ENCODE measurements at regions not wholly inside any gene's neighbourhood (a gene's known extent, or its start where the extent isn't known, plus 50 kb on each side); places are given as distances from the start of the nearest gene placed in this dataset.

- intact Hi-C loops (cut with DNase I): no loop called here
- DNase-seq (ENCODE audit: missing footprints) (no peak), ATAC-seq (no peak)
Measured at GRCh38 chr16:86392436-86393152, 117.7 kb upstream of the FOXF1 start.

DNA sequence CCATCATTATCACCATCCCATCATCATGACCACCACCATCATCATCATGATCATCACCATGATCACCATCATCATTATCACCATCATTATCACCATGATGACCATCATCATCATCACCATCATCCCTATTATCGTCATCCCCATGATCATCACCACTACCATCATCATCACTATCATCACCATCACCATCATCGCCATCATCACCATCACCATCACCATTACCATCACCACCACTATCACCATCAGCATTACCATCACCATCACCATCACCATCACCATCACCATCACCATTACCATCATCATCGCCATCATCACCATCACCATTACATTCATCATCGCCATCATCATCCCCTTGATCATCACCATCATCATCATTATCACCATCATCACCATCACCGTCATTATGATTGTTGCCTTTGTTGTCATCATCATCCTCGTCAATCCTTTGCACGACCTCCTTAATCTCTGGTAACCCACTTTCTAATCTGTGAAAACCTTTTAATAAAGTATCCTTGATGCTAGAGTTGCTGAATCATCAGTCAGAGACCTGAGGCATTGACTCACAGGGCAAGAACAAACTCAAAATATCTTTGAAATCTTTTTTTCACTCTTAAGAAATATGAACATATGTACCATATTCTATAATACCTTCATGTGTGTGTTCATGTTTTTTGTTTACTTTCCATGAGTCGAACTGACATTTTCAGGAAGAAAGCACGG, 116.3 kb upstream of the FOXF1 start:
- DNase-seq (ENCODE audit: missing footprints): no peak
- intact Hi-C loops (cut with DNase I): no loop called here
- ATAC-seq: no peak

- DNase-seq (ENCODE audit: missing footprints) (no peak), ATAC-seq (no peak)
- intact Hi-C loops (cut with DNase I): no loop called here
Measured at GRCh38 chr16:86395477-86395876, 114.8 kb upstream of the FOXF1 start.

GRCh38 chr16:86396422-86396821, 113.9 kb upstream of the FOXF1 start:
- DNase-seq (ENCODE audit: missing footprints) (no peak), ATAC-seq (no peak)
- intact Hi-C loops (cut with DNase I): no loop called here

GRCh38 chr16:86396901-86397311, 113.4 kb upstream of the FOXF1 start:
- intact Hi-C loops (cut with DNase I): no loop called here
- ATAC-seq (no peak), DNase-seq (ENCODE audit: missing footprints) (no peak)

DNA sequence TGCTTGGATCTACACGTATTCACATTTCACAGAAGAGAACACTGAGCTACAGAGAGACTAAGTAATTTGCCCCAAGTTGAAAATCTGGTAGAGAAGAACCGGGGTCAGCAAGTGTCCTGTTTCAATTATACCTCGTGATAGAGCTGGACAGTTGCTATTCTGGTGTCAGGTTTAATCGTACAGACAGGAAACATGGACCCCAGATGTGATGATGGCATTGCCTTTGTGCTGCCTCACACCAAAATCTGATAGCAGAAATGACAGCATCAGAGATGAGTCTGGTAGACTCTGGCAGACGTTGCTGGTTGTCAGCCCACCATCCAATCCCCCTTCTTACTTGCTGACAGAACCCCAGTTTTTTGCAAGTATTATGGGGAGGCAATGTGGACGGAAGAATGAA, 112.1 kb upstream of the FOXF1 start:
- ATAC-seq (no peak), DNase-seq (ENCODE audit: missing footprints) (no peak)
- intact Hi-C loops (cut with DNase I): no loop called here

DNA sequence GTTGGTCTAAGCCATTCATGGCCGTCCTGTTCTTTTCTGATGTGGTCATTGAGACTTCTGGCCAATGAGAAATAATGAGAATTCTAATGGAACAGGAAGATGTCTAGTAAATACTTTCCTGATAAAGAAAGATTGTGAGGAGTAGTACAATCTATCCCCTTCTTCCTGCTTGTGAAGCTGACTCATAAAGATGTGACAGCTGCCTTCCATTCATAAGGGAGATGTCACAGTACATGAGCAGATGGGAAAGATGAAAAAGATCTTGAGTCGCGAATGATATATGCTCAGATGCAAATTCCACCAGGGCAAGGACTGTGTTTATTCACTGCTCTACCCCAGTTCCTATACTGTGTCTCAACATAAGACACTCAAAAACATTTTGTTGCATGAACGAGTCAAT, 111.7 kb upstream of the FOXF1 start:
- intact Hi-C loops (cut with DNase I): no loop called here
- DNase-seq (ENCODE audit: missing footprints): no peak
- ATAC-seq: no peak

DNA sequence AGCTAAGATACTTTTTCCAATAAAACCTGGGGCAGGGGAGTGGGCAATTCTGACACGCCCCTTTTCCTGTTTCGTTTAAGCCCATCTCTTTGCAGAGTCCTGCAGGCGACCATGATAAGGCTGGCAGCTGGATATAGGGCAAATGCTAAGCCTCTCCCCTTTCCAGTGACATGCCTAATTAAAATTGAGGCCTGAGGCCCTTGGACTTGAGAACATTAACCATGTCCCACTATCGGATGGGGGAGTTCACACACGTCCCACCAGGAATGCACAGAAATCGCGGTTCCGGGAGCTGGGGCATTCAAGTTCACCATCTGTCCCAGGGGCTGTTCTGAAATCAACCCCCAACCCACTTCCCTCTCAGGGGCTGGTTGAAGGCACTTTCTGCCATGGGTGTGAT, 109.2 kb upstream of the FOXF1 start:
- intact Hi-C loops (cut with DNase I): no loop called here
- no peak for DNase-seq (ENCODE audit: missing footprints)

DNA sequence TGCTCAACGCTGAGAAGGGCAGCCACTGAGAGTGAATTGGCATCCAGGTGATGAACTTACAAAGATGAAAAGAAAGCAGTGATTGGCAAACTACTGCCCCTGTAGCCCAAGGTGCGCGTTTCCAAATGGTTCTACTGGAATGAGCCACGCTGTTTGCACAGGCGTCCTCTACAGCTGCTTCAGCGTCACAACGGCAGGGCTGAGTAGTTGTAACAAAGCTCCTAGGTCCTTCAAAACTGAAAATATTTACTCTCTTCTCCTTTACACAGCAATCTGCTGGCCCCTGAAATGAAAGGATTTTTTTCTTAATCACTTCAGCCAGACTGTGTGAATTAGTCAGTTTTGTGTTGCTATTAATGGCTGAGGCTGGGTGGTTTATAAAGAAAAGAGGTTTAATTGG, 107.2 kb upstream of the FOXF1 start:
- ATAC-seq (no peak), DNase-seq (ENCODE audit: missing footprints) (no peak)
- intact Hi-C loops (cut with DNase I): no loop called here

More for the DNA sequence above, 109.2 kb upstream of the FOXF1 start:
- no peak for ATAC-seq

DNA sequence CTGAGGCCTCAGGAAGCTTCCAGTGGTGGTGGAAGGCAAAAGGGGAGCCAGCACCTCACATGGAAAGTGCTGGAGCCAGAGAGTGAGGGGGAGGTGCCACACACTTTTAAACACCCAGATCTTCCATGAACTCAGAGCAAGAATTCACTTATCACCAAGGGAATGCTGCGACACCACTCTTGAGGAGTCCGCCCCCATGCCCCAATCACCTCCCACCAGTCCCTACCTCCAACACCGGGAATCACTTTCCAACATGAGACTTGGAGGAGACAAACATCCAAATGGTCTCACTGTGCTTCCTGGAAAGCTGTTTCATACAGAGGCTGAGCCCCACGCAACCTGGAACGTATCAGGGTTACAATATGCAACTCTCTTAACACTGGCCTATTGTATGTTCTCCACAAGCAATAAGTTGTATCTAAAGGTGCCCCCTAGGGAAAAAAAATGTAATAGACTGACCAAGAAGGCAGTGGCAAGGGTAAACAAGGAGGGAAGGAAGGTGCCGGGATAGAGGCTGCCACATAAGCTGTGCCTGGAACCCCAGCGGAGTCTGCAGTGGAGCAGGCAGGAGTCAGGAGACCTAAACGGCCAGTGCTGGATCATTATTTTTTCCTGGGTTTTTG, 106.7 kb upstream of the FOXF1 start:
- intact Hi-C loops (cut with DNase I): no loop called here
- no peak for DNase-seq (ENCODE audit: missing footprints)
- no peak for ATAC-seq

DNA sequence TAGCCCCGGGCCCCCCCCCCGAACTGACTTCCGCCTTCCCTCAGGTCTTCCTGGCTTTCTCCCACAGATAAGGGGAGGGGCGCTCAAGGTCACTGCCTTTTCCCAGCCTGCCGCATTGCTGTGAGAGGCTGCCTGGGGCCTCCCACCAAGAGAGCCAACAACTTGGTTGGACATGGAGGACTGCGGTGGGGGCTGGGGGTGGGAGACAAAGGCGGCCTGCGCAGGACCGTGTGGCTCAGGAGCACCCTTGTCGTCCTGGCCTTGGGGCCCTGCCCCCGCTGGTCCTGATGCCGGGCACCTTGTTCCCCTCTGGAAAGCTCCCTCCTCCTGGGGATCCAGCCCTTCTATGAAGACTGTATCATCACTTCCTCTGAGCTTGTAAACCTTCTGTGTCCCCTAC, 105.6 kb upstream of the FOXF1 start:
- DNase-seq (ENCODE audit: missing footprints) (no peak), ATAC-seq (no peak)
- intact Hi-C loops (cut with DNase I): no loop called here

- DNase-seq (ENCODE audit: missing footprints): no peak
- intact Hi-C loops (cut with DNase I): no loop called here
- no peak for ATAC-seq
Measured at GRCh38 chr16:86405319-86405718, 105.0 kb upstream of the FOXF1 start.

DNA sequence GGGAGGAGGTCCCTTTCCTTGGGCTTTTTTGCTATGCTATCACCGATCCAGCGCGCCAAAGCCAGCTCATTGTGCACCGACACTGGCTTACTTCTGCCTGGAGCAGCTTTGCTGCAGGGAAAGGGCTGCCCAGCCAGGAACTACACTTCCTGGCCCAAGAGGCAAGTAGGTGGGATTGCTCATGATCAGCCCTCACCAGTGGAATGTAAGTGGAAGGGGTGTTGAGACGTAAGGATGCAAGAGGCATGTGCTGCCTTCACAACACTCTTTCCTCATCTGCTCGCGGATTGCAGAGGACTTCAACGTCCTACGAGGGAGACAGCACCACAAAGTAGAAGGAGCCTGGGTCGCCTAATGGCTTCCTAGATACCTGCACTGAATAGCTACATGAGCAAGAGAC, 104.3 kb upstream of the FOXF1 start:
- intact Hi-C loops (cut with DNase I): no loop called here
- DNase-seq (ENCODE audit: missing footprints): no peak
- ATAC-seq: no peak

- intact Hi-C loops (cut with DNase I): no loop called here
- ATAC-seq (no peak), DNase-seq (ENCODE audit: missing footprints) (no peak)
Measured at GRCh38 chr16:86408685-86409084, 101.6 kb upstream of the FOXF1 start.

- intact Hi-C loops (cut with DNase I): no loop called here
- ATAC-seq (no peak), DNase-seq (ENCODE audit: missing footprints) (no peak)
Measured at GRCh38 chr16:86410081-86410480, 100.2 kb upstream of the FOXF1 start.

GRCh38 chr16:86410529-86410928, 99.8 kb upstream of the FOXF1 start:
- intact Hi-C loops (cut with DNase I): no loop called here
- no peak for ATAC-seq
- DNase-seq (ENCODE audit: missing footprints): no peak

GRCh38 chr16:86411897-86412296, 98.4 kb upstream of the FOXF1 start:
- ATAC-seq (no peak), DNase-seq (ENCODE audit: missing footprints) (no peak)
- intact Hi-C loops (cut with DNase I): no loop called here

DNA sequence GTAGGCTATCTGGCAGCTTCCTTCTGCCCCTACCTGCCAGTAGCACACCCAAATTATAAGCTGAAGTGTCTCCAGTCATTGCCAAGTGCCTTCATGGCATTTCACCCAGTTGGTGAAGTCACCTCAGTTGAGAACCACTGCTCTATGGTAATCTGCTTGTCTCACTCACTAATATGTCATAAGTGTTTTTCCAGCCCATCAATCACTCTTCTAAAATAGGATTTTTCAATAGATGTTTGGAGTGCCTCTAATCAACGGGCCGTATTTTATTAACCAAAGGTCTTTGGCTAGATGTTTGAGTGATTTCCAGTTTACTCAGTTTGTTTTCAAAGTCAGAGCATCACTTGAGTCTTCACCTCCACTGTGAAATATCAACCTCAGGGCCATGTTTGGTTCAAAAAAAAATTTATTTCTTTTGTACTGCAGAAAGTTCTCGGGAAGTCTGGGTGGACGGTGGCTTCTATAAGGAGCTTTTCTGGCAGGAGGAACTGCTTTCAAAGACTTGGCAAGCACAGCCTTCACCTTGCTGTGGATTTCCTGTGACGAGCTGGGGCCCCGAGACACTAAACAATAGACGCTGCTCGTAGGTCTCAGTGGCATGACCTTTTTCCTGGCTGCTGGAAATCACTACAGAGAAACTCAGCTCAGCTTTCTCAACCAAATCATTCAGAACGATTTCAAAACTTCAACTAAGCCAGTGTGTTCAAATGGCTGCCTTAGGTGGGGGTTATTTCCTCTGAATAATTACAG, 95.2 kb upstream of the FOXF1 start:
- no peak for DNase-seq (ENCODE audit: missing footprints)
- intact Hi-C loops (cut with DNase I): no loop called here
- ATAC-seq: no peak

DNA sequence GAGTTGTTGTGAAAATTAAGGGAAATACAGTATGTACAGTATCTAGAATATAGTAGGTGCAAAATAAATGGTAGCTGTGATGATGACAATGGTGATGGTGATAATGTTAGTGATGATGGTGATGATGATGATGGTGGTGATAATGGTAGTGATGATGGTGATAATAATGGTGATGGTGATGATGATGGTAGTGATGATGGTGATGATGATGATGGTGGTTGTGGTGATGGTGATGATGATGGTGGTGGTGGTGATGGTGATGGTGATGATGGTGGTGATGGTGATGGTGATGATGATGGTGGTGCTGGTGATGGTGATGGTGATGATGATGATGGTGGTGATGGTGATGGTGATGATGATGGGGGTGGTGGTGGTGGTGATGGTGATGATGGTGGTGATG, 91.3 kb upstream of the FOXF1 start:
- intact Hi-C loops (cut with DNase I): no loop called here
- DNase-seq (ENCODE audit: missing footprints): no peak
- ATAC-seq: no peak

GRCh38 chr16:86419518-86419917, 90.8 kb upstream of the FOXF1 start:
- no peak for DNase-seq (ENCODE audit: missing footprints)
- no peak for ATAC-seq
- intact Hi-C loops (cut with DNase I): no loop called here
